GM18505 (cell line): ENCODE measurements at regions not wholly inside any gene's neighbourhood (a gene's known extent, or its start where the extent isn't known, plus 50 kb on each side); places are given as distances from the start of the nearest gene placed in this dataset.

ENCODE experiments used
- ATAC-seq: cut with Tn5 transposase; IDR thresholded peaks from one replicate; pipeline ENCODE4 v1.9.1; 2021; ENCODE audit not compliant: unreplicated experiment
- POLR2A ChIP-seq: IDR thresholded peaks from 4 replicates; pipeline ENCODE4 v1.6.1; 2011; ENCODE audit warnings: borderline replicate concordance; ENCODE audit not compliant: insufficient read depth, insufficient read length; ENCODE audit errors: extremely low read depth

- TF ChIP-seq POLR2A, result no peak
- no peak for ATAC-seq
Observed at GRCh38 chr6:54646069-54646950, 200.3 kb upstream of the FAM83B start.

DNA sequence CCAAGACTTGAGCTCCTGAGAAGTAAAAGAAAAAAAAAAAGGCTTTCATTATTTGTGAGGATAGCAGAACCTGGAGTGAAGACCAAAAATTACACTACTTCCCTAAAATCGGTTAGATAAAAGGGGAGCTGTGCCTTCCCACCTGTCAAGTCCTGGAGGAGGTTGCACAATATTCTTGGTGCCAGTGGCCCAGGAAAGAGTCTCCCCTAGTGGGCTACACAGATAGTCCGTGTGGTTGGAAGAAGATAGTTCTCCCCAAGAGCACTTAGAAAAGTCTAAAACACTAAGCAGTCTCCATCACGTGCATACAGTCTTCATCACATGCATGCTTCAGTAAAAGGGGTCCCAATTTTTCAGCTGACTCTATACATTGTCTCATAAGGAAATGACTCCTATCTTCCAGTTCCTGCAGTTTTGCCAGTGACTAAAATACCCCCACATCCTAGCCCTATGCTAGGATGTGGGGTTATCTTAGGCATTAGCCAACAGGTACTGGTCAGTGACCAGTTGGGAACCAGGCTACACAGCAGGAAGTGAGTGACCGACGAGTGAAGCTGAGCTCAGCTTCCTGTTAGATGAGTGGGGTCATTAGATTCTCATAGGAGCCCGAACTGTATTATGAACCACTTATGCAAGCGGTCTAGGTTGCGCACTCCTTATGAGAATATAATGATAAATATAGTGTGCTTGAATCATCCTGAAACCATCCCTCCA is 199.5 kb upstream of the FAM83B start:
- TF ChIP-seq POLR2A, result no peak
- no peak for ATAC-seq

- no peak for ATAC-seq
- no peak for TF ChIP-seq POLR2A
Observed at GRCh38 chr6:54654381-54654780, 192.2 kb upstream of the FAM83B start.

- no peak for TF ChIP-seq POLR2A
Observed at GRCh38 chr6:54655162-54655561, 191.4 kb upstream of the FAM83B start.

DNA sequence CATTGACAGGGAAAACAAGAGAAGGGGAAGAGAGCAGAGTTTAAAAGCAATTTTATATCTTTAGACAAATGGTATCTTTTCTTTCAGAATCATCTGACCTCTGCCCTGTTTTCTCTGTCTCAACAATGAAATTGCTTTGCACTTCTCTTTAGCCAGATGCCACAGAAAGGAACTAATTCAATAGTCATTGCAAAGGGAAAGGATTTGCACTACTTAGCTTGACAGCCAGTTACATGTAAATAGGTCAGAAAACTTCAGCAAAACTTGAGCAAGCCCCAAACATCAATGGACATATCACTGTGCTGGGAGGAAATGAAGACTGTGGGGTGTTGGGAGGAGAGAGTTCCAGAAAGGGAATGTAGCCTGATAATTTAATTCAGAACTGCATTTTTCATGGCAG is 181.3 kb upstream of the FAM83B start:
- TF ChIP-seq POLR2A, result no peak
- ATAC-seq, result no peak

More at GRCh38 chr6:54655162-54655561, 191.4 kb upstream of the FAM83B start:
- ATAC-seq, result no peak

- no peak for TF ChIP-seq POLR2A
- ATAC-seq, result no peak
Observed at GRCh38 chr6:54680531-54680930, 166.0 kb upstream of the FAM83B start.

DNA sequence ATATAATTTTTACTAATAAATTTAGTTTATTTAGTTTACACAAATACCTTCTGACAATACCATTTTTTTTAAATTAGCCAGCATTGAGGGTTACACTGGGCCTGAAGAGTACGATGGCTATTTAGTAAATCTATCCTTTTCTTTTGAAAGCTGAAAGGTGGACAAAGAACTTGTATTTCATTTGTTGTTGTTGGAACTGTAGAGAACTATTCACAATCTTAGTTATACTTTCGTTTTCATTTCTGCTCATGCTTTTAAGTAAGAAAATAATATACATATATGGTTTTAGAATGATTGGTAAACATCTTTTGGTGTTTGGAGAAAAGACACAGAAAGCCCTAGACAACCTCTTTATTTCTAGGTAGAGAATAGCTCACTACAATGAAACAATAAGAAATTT is 165.3 kb upstream of the FAM83B start:
- TF ChIP-seq POLR2A, result no peak
- ATAC-seq, result no peak

DNA sequence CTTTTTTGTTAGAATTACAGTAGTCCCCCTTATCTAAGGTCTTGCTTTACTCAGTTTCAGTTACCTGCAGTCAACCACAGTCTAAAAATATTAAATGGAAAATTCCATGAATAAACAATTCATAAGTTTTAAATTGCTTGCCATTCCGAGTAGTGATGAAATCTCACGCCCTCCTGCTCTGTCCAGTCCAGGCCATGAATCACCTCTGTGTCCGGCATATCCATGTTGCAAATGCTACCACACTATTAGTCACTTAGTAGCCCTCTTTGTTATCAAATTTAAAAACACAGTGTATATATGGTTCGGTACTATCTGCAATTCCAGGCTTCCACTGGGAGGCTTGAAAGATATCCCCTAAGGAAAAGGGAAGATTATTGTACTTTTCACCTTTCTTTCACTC is 164.6 kb upstream of the FAM83B start:
- ATAC-seq, result no peak

GRCh38 chr6:54689620-54690019 is 157.0 kb upstream of the FAM83B start:
- ATAC-seq, result no peak

More for the DNA sequence above, 164.6 kb upstream of the FAM83B start:
- no peak for TF ChIP-seq POLR2A

GRCh38 chr6:54690596-54690995 is 156.0 kb upstream of the FAM83B start:
- TF ChIP-seq POLR2A, result no peak
- ATAC-seq, result no peak

More at GRCh38 chr6:54689620-54690019, 157.0 kb upstream of the FAM83B start:
- TF ChIP-seq POLR2A, result no peak

- no peak for ATAC-seq
- no peak for TF ChIP-seq POLR2A
Observed at GRCh38 chr6:54694928-54695532, 151.5 kb upstream of the FAM83B start.

GRCh38 chr6:54695815-54696214 is 150.8 kb upstream of the FAM83B start:
- ATAC-seq, result no peak
- no peak for TF ChIP-seq POLR2A

GRCh38 chr6:54697424-54697823 is 149.1 kb upstream of the FAM83B start:
- no peak for ATAC-seq
- TF ChIP-seq POLR2A, result no peak
